SKM-1 (cell line): ENCODE measurements at regions not wholly inside any gene's neighbourhood (a gene's known extent, or its start where the extent isn't known, plus 50 kb on each side); places are given as distances from the start of the nearest gene placed in this dataset.
"Not testable (repeated sequence)": the region's sequence is repeated elsewhere in the genome, so short reads cannot be mapped to it uniquely, and the experiment has no call there.

ENCODE experiments used
- DNase-seq: peaks from one replicate; lab custom pipeline; 2025; ENCODE audit not compliant: unreplicated experiment; lab: John Stamatoyannopoulos, UW

DNA sequence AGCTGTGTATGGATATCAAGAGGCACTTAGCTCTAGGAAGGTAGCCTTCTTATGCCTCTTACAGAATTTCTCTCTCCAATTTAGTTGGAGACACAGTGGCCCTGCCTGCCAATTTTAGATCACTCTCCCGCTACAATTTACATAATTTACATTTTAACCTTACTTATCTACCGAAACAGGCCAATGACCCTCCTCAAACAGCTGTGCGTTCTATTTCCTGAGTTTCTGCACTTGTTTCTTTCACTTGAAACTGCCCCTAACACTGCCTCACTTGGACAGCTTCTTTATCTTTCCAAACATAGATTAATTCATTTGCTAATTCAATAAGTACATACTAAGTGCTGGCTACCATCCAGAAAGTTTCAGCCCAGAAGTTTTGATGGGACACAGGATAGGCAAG lies 52.9 kb upstream of the HDDC2 start:
- no peak for DNase-seq

DNA sequence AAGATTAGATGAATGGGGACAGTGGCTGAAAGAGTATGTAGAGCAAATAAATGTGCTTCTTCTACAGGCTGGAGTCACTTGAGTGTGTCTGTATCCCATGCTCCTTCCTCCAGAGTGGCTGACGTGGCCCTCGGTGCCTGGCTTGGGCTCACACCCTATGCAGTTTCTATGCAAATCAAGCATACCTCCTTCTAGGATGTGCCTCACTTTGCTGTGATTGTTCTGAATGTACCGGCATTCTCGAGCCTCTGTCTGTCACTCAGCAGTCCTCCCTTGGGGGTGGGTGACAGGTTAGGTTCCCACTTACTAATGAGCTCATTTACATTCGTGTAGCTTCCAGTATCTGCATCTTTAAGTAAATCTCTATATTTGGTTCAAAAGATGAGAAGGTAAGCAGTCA lies 55.1 kb upstream of the HDDC2 start:
- no peak for DNase-seq

DNA sequence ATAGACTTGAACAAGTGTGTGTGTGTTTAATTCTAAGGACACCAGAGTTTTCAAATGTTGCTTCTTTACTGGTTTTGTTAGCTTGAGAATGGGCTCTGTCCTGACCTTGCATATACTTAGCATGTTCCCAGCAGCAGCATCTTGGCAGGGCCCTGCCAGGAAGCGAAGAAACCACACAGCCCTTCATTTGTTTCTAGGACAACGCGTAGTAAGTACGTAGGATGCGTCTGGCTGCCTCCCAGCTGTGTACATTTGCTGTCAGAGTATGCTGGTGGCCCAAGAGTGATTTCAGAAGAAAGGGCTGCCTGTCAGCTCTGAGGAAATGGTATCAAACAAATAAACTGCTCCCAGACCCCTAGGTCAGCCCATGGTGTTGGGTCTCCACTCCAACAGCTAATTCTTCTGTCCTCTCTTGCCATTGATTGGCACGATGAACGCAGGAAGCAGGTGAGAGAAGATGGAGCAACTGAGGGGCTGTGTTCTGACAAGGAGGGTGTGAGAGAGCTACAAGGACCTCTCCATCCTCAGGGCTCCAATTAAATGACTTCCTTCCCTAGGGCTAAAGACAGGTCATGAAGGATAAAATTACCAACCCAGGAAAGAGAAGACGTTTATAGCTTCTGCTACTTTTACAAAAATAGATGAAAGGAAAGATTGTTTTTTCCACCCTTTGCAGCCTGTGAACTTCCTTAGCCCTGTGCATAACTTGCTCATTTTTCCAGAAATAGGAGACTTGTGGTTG lies 55.9 kb upstream of the HDDC2 start:
- no peak for DNase-seq

DNA sequence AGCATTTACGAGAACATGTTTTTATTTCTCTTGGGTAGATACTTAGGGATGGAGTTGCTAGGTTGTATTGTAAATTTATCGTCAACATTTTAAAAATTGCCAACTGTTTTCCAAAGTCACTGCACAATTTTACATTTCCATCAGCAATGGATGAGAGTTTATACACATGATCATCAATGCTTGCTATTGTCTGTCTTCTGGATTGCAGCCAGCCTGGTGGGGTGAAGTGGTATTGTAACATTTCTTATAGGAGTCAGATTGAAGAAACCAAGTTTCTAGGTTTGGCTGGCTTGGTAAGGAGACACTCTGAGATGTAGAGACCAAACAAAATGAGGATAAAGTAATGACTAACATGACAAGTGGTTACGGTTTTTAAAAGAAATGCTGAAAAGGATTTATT lies 57.1 kb upstream of the HDDC2 start:
- no peak for DNase-seq

DNA sequence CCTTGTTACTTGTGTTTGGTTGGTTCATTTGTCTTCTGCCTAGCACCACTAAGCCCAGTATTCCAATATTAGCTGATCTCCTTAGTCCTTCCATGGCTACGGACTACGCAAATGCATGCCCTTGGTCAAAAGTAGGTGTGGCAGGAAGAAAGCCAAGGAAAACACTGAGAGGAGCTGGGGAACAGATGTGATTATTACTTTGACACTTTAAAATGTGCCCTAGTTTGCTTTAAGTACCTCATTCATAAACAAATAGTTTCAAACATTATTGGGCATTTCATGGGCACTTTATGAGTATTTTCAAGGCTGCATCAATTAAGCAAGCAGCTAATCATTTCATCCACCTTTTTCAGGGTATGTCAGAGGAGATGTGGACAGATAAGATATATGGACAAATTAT lies 60.1 kb upstream of the HDDC2 start:
- DNase-seq: no peak

DNA sequence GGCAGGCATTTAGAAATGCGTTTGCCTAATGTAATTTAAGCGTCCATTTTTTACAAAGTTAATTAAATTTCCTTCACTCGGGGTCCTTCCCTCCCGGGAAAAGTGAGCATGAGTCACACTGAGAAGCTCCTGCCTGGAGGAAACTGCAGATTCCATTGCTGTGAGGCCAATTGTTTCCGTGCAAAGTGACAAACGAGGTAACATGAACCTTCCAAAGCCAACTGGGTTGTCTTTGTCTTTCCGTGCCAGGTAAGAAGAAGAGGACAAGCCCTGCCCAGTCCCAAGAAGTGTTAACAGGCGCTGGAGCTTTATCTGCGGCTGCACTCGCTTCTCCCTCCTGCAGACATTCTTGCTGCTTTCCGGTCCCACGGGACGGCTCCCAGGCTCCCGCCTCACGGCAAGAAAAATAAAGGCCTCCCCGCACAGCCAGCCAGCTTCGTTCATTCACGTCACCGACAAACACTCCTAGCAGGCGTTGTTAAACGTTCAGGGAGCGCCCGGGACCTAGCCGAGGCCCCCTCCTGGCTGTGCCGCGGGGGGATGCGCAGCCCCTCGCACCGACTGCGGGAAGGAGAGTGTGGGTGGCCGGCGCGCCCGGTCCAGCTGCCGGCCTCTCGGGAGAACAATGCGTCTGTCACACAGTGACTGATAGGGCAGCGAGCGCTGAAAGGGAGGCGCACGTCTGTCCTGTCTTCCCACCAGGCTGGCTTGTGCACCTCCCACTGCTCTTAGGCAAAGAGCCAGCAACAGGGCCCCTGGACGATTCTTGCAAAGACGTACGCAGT lies 61.5 kb upstream of the HDDC2 start:
- DNase-seq: no peak

DNA sequence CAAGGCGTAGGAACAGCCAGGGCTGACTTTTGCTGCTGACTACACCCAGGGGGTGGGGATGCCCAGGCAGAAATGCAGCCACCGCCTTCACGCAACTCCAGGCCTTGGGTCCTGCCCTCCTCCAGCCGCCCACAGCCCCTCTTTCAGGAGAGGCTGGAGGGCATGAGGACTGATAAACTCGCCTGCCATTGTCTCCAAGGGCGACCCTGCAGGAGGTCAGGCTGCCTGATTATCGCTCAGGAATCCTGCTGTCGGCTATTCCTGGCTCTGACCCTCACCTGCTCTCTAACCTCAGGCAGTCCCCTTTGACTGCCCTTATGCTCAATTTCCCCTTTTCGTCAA lies 62.0 kb upstream of the HDDC2 start:
- DNase-seq: no peak

DNA sequence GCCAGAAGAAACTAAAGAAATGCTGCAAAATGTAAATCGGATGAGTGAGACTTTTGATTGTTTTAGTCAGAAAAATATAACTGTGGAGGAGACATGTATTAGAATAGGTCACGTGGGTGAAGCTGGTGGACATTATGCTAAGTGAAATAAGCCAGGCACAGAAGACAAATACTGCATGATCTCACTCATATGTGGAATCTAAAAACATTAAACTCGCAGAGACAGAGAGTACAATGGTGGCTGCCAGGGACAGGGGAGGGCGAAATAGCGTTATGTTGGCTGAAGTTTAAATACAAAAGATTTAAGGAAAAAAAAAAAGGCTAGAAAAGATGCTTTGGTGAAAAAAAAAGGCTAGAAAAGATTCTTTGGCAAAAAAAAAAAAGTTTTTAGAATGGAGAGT lies 63.5 kb upstream of the HDDC2 start:
- DNase-seq: no peak

DNA sequence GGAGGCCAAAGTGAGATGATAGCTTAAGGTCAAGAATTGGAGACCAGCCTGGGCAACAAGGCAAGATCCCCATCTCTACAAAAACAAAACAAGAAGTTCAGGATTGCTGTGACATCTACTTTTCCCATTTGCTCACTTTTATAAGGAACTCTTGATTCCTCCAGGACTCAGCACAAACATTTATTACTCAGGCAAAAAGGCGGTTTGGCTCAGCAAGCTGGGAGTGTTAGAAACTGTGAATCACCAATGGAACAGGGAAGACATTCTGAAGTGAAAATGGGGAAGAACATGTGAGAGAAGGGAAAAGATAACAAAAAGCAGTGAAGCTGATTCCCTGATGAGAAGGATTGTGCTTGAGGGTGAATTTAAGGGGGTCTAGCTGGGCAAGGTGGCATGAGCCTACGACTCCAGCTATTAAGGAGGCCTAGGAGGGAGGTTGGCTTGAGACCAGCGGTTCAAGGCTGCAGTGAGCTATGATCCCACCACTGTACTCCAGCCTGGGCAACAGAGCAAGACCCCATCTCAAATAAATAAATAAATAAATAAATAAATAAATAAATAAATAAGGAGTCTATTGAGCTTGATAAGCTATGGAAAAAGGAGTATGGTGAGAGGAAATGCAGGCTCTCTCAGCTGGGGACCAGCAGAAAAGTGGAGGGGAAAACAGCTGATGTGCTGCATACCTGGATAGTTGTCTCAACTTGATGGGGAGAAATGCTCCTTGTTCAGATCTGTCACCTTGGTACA lies 65.4 kb upstream of the HDDC2 start:
- DNase-seq: no peak

DNA sequence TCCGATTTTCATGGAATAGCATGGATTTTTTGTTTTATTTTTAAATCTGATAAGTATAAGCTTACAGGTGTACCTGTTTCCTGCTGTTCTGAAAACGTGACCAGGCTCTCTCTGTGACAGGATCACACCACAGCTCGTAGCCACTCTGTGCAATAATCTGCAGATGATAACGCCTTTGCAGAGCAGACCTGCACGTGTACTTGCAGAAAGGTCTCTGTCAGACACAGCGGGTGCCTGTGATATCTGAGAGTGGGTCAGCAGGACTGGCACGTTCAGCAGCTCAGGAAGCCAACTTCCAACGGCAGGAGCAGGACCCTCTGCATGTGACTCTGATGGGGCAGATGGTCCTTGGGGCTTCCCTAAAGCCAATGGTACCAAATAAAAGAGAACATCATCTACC lies 68.6 kb upstream of the HDDC2 start:
- no peak for DNase-seq

DNA sequence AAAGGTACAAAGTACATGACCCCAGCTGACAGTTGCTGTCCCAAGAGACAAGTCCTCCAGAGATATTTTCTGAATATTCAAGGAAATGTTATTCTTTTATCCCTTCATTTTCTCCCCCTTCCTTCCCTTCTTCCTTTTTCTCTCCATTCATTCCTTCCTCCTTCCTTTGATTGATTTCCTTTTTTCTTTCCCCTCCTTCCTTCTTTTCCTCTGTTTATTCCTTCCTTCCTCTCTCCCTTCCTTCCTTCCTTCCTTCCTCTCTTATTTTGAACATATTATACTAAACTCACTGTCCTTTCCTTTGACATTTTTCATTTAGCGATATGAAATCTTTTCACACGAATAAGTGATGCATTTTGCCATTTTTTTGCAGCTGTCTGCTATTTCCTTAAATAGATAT lies 73.2 kb upstream of the HDDC2 start:
- DNase-seq: no peak

DNA sequence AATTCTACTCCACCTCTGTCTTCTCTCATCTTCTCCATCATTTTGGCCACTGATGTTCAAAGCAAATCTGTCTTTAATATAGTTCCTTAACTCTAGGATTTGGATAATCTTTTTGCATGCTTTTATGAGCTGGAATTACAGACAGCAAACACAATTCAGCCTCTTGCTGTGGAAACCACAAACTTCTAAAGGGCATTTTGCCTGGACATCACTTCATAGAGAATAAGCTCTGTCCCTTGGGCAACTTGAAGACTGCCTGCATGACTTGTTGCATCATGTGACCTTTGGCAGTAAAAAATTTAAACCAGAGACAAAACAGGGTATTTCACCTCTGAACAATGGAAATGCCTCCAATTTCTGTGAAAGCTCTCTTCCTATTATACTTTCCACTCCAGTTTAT lies 74.1 kb upstream of the HDDC2 start:
- DNase-seq: no peak

DNA sequence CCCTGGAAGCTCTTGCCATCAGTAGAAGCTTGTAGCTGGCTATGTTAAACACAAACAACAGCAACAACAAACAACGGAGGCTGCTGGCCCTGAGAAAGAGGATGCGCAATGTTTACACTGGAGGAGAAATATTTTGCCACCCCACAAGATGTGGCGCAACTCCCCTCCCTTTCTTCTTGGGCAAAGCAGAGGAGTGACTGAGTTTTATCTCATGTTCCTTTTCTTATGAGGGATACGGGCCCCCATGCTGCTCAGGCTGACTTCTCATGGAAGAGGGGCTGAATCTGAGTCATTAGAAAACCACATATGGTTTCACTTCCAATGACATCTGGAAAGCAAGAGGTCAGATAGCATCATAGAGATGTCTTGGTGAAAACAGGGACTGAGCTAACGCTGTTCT lies 75.9 kb upstream of the HDDC2 start:
- DNase-seq: peak; percentile 7

DNA sequence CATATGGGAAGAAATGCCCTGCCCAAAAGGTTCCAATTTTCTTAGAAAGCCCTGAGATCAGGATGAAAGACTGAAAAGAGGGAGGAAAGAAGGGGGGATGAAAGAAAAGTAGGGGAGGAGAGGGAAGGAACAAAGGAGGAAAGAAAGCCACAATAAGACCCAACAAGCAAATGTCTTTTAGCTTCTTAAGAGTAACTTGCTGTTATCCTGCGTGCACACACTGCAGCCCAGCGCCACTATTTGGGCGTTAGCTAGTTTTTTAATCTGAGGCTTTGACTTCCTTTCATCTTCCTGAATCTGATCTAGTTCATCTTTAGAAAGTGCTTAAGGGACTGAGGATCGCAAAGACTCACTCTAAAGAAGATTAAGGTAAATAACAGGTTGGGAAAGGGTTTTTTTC lies 77.4 kb upstream of the HDDC2 start:
- DNase-seq: no peak

DNA sequence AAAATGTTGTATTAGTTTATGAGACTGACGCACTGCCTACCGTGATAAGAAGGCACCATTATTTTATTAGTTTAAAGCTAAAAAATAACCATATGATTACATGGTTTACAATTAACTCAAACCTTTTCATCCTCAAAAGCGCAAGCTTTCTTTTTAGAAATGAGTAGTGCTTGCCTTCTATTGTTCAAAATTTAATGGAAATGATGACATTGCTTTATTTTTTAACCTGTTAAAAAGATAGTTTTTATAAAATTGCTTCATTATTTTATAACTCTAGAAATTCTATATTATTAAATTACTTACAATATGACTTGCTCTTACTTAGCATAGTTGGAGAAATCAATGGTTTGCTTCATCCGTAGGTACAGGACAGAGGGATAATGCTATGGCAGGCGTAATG lies 78.7 kb upstream of the HDDC2 start:
- DNase-seq: no peak

DNA sequence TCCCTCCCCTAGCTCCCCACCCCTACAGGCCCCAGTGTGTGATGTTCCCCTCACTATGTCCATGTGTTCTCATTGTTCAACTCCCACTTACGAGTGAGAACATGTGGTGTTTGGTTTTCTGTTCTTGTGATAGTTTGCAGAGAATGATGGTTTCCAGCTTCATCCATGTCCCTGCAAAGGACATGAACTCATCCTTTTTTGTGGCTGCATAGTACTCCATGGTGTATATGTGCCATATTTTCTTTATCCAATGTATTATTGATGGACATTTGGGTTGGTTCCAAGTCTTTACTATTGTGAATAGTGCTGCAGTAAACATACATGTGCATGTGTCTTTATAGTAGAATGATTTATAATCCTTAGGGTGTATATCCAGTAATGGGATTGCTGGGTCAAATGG lies 84.6 kb upstream of the HDDC2 start:
- not testable (repeated sequence) for DNase-seq

DNA sequence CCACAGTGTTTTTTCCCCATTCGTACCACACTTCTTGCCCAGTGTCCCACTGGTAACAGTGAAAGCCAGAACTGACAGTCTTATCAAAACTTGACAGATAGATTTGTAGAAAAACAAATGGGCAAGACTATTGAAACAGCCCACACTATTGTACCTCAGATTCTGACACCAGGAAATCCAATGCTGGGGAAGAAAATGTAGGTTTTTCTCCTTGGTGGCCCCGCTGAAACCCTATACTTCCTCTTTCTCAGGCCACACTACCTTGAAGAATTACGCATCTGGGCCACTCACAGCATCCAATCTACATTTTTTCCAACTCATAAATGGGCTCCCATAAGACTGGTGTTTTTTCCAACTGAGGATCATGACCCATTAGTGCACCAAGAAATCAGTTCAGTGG lies 90.9 kb upstream of the HDDC2 start:
- DNase-seq: no peak

DNA sequence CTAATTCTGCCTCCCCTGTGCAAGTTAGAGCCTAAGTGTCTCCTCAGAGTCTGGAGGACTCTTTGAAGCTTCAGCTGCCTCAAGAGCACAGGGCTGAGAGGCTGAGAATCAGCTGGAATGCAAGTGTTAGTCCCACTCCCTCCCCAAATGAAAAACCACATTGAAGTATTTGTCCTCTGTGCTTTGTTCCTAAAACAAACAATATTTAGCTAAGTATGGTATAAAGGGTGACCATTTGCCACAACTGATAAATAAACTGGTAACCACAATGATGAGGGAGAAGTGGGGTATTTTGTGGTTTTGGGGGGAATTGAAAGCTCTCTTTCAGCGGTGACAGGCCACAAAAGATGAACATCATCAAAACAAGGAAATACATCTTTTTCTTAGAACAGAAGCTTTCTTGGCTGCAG lies 91.7 kb upstream of the HDDC2 start:
- no peak for DNase-seq

DNA sequence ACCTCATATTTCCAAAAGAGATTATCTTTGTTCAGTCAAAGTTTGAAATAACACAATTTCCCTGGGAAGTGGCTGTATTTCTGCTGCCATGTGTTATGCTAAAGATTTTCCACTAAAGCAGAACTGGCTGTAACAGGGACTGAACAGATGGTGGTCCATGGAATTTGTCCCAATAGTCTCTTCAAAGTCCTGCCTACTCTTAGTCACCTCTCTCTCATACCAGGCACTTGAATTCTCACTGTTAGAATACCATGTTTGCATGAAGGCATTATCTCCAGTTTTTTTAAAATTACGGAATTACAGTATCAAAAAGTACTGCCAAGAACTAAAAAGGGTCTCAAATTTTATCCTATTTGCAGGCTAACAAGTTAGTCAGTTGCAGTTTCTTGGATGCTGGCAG lies 105.0 kb upstream of the HDDC2 start:
- DNase-seq: no peak

DNA sequence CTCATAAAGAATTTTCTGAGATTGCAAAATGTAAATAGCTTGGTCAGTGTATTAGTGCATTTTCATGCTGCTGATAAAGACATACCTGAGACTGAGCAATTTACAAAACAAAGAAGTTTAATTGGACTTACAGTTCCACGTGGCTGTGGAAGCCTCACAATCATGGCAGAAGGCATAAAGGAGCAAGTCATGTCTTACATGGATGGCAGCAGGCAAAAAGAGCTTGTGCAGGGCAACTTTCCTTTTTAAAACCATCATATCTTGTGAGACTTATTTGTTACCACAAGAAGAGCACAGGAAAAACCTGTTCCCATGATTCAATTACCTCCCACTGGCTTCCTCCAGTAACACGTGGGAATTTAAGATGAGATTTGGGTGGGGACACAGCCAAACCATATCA lies 112.7 kb upstream of the HDDC2 start:
- no peak for DNase-seq

DNA sequence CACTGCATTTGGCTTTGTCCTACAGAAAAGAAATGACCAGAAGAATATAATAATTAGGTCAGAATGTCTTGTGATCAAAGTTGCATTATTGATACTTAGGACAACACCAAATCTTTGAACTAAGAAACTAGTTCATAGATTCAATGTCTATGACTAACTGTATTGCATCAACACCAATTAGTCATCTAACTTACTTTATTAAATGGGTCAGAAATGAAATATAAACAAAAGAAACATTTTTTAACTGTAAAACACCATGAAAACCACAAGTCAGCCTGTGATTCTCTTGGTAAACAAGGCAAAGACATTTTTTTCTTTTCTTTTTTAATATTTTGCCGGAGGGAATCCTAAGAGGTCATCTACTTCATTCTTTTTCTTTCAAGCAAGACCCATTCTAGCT lies 114.1 kb upstream of the HDDC2 start:
- DNase-seq: no peak

DNA sequence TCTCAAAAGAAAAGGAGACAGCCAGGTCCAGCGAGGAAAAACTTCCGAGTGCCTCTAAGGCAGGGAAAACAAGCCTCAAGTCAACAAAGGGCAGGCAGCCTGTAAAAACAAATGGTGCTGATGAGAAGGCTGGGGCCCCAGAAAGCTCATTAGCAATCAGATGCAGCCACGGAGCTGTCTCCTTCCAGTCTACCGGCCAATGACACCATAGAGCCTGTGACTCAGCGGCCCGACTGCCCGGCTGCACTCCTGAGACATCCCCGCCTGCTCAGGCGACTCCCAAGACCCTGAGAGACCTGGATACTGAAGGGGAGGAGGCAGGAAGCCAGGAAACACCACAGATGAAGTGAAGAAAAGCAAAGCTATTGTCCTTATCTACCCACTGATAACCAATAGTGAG lies 120.1 kb upstream of the HDDC2 start:
- DNase-seq: no peak
